A673 (cell line): ENCODE measurements at regions not wholly inside any gene's neighbourhood (a gene's known extent, or its start where the extent isn't known, plus 50 kb on each side); places are given as distances from the start of the nearest gene placed in this dataset.

Source experiments
- BruUV-seq: library from RNA; stranded (reverse); fragments of 400-500 nt; replicated peaks from 2 replicates; lab custom pipeline; 2021; lab: Mats Ljungman, UMichigan
- CTCF ChIA-PET: fragments of 300-600 bp; sonication (Branson Sonifier 250); formaldehyde crosslinking; loops from one replicate; lab custom pipeline; 2022; ENCODE audit warnings: antibody characterized with exemption; lab: Charles Lee
- POLR2A ChIA-PET: fragments of 300-600 bp; sonication (Branson Sonifier 250); formaldehyde crosslinking; loops from one replicate; lab custom pipeline; 2022; ENCODE audit warnings: antibody characterized with exemption; ENCODE audit not compliant: low non-redundant PET; lab: Charles Lee
- DNase-seq: peaks from one replicate; pipeline ENCODE4 v3.0.0-alpha.2; 2015; ENCODE audit warnings: low spot score
- H3K27ac ChIP-seq: fragments of 200-600 bp; sonication (generic); 2 replicates; pipeline ENCODE4 v1.5.1; 2016; ENCODE audit warnings: mixed run types, low read depth, mild to moderate bottlenecking, mixed read lengths, antibody characterized with exemption, low read length; ENCODE audit not compliant: poor library complexity, severe bottlenecking
- H3K27me3 ChIP-seq: fragments of 200-600 bp; sonication (generic); replicated peaks from 2 replicates; pipeline ENCODE4 v1.6.1; 2017; ENCODE audit warnings: mixed run types, low read depth, mild to moderate bottlenecking, mixed read lengths, antibody characterized with exemption, low read length; ENCODE audit not compliant: insufficient read depth, poor library complexity
- H3K36me3 ChIP-seq: fragments of 200-600 bp; sonication (generic); 2 replicates; pipeline ENCODE4 v1.6.1; 2016; ENCODE audit warnings: mixed run types, mild to moderate bottlenecking, mixed read lengths, antibody characterized with exemption, low read length; ENCODE audit not compliant: insufficient read depth, poor library complexity, severe bottlenecking
- H3K4me1 ChIP-seq: fragments of 200-600 bp; sonication (generic); 2 replicates; pipeline ENCODE4 v1.6.1; 2017; ENCODE audit warnings: mixed run types, mild to moderate bottlenecking, mixed read lengths, antibody characterized with exemption, low read length; ENCODE audit not compliant: insufficient read depth, poor library complexity, severe bottlenecking
- H3K4me3 ChIP-seq: fragments of 200-600 bp; sonication (generic); 2 replicates; pipeline ENCODE4 v1.5.1; 2016; ENCODE audit warnings: low read depth, mixed run types, mild to moderate bottlenecking, mixed read lengths, low read length; ENCODE audit not compliant: poor library complexity, severe bottlenecking
- H3K9me3 ChIP-seq: fragments of 200-600 bp; sonication (generic); 2 replicates; pipeline ENCODE4 v1.6.1; 2016; ENCODE audit warnings: mixed run types, low read depth, mild to moderate bottlenecking, mixed read lengths, antibody characterized with exemption, low read length; ENCODE audit not compliant: poor library complexity, severe bottlenecking
- CTCF ChIP-seq: fragments of 300-800, 200-600 bp; sonication (generic); conservative IDR thresholded peaks from 2 replicates; pipeline ENCODE4 v1.5.1; 2017; ENCODE audit warnings: low read depth, mild to moderate bottlenecking, antibody characterized with exemption, low read length, moderate library complexity, mixed read lengths
- EZH2 ChIP-seq: fragments of 200-600 bp; sonication (generic); IDR thresholded peaks from 2 replicates; pipeline ENCODE4 v1.6.1; 2017; ENCODE audit warnings: borderline replicate concordance, low read depth, mild to moderate bottlenecking, mixed read lengths, antibody characterized with exemption, low read length; ENCODE audit not compliant: poor library complexity, severe bottlenecking
- intact Hi-C: fragments of 100-400 bp; cut with micrococcal nuclease; formaldehyde crosslinking; loops from one replicate; pipeline ENCODE4 v1.10.0; 2022; ENCODE audit not compliant: unreplicated experiment

DNA sequence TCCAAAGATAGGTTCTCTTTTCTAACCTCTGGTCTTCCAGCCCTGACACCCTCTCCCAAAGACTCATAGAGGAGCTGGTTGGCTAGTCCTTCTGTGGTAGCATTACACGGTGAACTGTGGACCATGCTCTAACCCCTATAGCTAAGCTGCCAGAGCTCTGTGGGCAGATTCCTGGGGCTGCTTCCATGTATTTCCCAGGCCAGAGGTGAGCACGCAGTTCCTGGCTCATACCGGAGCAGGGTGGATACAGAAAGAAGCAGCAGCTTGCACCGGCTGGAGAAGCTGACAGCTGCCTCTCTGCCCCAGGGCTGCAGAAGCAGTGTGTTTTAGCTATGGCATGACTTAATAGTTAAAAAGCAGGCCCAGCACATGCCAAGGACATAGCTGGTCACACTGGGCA is 84.1 kb upstream of the FOXP4 start:
- Histone ChIP-seq H3K27ac (no peak overlapping the region), H3K9me3 (no peaks in the 10 kb centered on the region), H3K27me3 (no peaks in the 10 kb centered on the region), H3K4me3 (no peak overlapping the region), H3K36me3 (no peaks in the 10 kb centered on the region), H3K4me1 (no peaks in the 10 kb centered on the region)
- CTCF ChIA-PET = interaction anchor here (0.6 kb wide), 1 partner anchor 176 kb away, joined by 8 read pairs; the partner anchor contains the start of gene MDFI
- BruUV-seq = no TSS peak
- intact Hi-C loops = no loop called here
- POLR2A ChIA-PET = interaction anchor here (0.5 kb wide), 1 partner anchor 400 kb away, joined by 3 read pairs; no protein-coding TSS in a partner anchor
- no peak for TF ChIP-seq CTCF
- TF ChIP-seq EZH2 = no peak
- DNase-seq = no peak

DNA sequence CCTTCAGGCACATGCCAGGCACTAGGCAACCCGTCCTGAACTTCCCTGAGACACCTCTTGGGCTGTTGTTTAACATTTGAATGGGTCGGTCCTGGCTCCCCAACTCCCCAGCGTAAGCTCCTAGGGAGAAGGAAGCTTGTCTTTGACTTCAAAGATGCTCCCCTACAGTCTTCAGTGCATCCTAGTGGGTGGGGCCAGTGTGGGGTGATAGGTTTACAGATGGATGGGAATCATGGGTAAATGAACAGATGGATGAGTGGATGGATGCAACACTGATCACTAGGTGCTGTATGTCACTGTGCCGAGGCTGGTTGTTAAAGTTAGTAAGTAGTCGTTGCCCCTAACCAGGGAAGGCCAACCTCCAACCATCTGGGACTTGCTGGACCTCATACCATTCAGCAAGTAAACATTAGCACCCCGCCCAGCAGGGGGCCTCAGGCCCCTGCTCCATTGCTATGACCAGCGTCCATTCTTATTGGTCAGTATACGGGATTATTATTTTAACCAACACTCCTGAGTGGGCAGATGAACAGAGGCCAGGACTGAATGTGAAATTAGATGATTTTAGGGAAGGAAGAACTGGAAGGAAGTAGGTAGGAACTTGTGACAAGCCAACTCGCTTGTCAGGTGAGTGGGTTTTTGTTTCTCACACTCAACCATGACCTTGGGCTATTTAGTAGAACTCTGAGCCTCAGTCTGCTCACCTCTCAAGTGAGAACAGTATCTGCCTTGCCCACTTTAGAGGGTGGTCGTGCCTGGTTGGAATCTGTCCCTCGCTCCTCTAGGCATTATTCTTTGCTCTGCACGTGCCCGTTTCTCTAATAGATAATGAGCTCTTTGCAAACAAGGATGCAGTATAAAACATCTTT is 82.9 kb upstream of the FOXP4 start:
- H3K9me3 ChIP-seq = no peaks in the 10 kb centered on the region
- TF ChIP-seq EZH2 (no peak), CTCF (0 out of 2 replicates have a peak, but pooled peaks have one; percentile 14)
- intact Hi-C loops = no loop called here
- no TSS peak for BruUV-seq
- ChIA-PET POLR2A (interaction anchor here (0.6 kb wide), 1 partner anchor 476 kb away, joined by 3 read pairs; no protein-coding TSS in a partner anchor), CTCF (no interaction called here)
- no peak overlapping the region for H3K27ac ChIP-seq
- DNase-seq = no peak
- no peaks in the 10 kb centered on the region for H3K36me3 ChIP-seq
- H3K4me3 ChIP-seq = no peak overlapping the region
- no peaks in the 10 kb centered on the region for H3K27me3 ChIP-seq
- no peaks in the 10 kb centered on the region for H3K4me1 ChIP-seq

DNA sequence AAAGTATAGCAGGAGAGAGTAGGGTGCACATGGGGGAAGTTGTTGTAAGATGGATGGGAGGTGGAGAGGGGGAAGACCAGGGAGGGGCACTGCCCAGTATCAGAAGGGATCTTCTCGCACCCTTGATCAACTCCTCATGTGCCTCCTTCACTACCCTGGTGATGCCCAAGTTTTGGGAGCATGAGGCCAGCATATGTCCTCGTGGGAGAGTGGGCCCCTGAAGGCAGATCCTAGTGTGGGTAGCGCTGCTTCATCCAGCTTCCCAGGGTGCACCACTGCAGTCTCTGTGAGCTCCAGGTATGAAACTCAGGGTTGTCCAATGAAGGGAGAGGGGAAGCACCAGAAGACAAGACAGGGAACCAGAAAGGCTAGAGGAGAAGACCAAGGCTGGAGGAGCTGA is 82.2 kb upstream of the FOXP4 start:
- intact Hi-C loops = no loop called here
- no TSS peak for BruUV-seq

More for the DNA sequence above, 82.2 kb upstream of the FOXP4 start:
- DNase-seq = no peak
- ChIA-PET CTCF (no interaction called here), POLR2A (interaction anchor here (0.6 kb wide), 1 partner anchor 475 kb away, joined by 3 read pairs; no protein-coding TSS in a partner anchor)
- Histone ChIP-seq H3K27ac (no peak overlapping the region), H3K4me1 (no peaks in the 10 kb centered on the region), H3K36me3 (no peaks in the 10 kb centered on the region), H3K9me3 (no peaks in the 10 kb centered on the region), H3K27me3 (no peaks in the 10 kb centered on the region), H3K4me3 (no peak overlapping the region)
- TF ChIP-seq CTCF = no peak
- no peak for TF ChIP-seq EZH2
